Transverse colon (tissue), 4 donors: ENCODE measurements at regions not wholly inside any gene's neighbourhood (a gene's known extent, or its start where the extent isn't known, plus 50 kb on each side); places are given as distances from the start of the nearest gene placed in this dataset.

Experiments used
- DNase-seq: peaks from one replicate; pipeline ENCODE4 v3.0.0-alpha.2; 2019
- H3K27ac ChIP-seq, 4 donors: fragments of 200-600 bp; sonication (generic); 2 replicates each; pipeline ENCODE4 v1.5.1; 2016 to 2018; ENCODE audit warnings: inconsistent platforms in 4 of 4
- H3K27me3 ChIP-seq: fragments of 200-600 bp; sonication (generic); 2 replicates; pipeline ENCODE4 v1.5.1; 2017; ENCODE audit warnings: inconsistent platforms
- H3K36me3 ChIP-seq, 4 donors: fragments of 200-600 bp; sonication (generic); 2 replicates each; pipeline ENCODE4 v1.5.1; 2017 to 2019; ENCODE audit warnings: inconsistent platforms in 4 of 4
- H3K4me1 ChIP-seq, 4 donors: fragments of 200-600 bp; sonication (generic); 2 replicates each; pipeline ENCODE4 v1.5.1; 2017 to 2020; ENCODE audit warnings: inconsistent platforms in 4 of 4
- H3K4me3 ChIP-seq, 4 donors: fragments of 200-600 bp; sonication (generic); 1 replicate in 1 of 4; 2 replicates in 3 of 4; pipeline versions ENCODE4 v1.5.1 to v1.6.1; 2017 to 2019; ENCODE audit warnings: inconsistent platforms in 4 of 4
- H3K9me3 ChIP-seq, 2 donors: fragments of 200-600 bp; sonication (generic); 2 replicates each; pipeline ENCODE4 v1.5.1; 2017 to 2019; ENCODE audit warnings: inconsistent platforms in 2 of 2
- CTCF ChIP-seq, 5 experiments: fragments of 200-600 bp in 3 of 5; fragments of 450-650 bp in 2 of 5; sonication (generic) in 3 of 5; IDR thresholded peaks; 1 replicate in 2 of 5; 2 replicates in 3 of 5; pipeline ENCODE4 v1.5.1; 2016 to 2017; ENCODE audit warnings: antibody characterized with exemption in 5 of 5, inconsistent platforms in 3 of 5, mild to moderate bottlenecking in 2 of 5, moderate library complexity in 1 of 5
- EP300 ChIP-seq: sonication (generic); formaldehyde crosslinking; IDR thresholded peaks from one replicate; pipeline ENCODE4 v1.6.1; 2017; ENCODE audit warnings: antibody characterized with exemption, low read depth
- POLR2A ChIP-seq: fragments of 450-650 bp; IDR thresholded peaks from one replicate; pipeline ENCODE4 v1.6.1; 2016; ENCODE audit warnings: antibody characterized with exemption, mild to moderate bottlenecking, moderate library complexity
- POLR2AphosphoS5 ChIP-seq, 3 donors: sonication (generic); formaldehyde crosslinking; IDR thresholded peaks; one replicate each; pipeline ENCODE4 v1.6.1; 2016; ENCODE audit warnings: antibody characterized with exemption in 3 of 3
- WGBS, 2 donors: methylation state at CpG; one replicate each; pipeline ENCODE4 v1.1.5; 2018; ENCODE audit warnings: low coverage in 1 of 2; 5-methylcytosine and 5-hydroxymethylcytosine counted together
- in situ Hi-C, 4 donors: fragments of 200-750 bp; cut with MboI; loops; one replicate each; pipeline versions ENCODE4 v1.15.0 to v1.15.1; 2017; ENCODE audit warnings: low sequenced_read_pairs in 3 of 4, low pct_ligation_motif_present in 1 of 4, low pct_unique_long_range_greater_than_20kb in 1 of 4
- intact Hi-C: fragments of 100-400 bp; cut with DNase I; formaldehyde crosslinking; loops from one replicate; pipeline ENCODE4 v1.15.1; 2023; ENCODE audit warnings: low total_unique reads

- no peaks in the 10 kb centered on the region for H3K27me3 ChIP-seq
- TF ChIP-seq EP300 (no peak), POLR2AphosphoS5 (IDR thresholded peaks at IDR 0.05) (no peak), POLR2A (no peak)
- intact Hi-C loops: no loop called here
- H3K4me3 ChIP-seq: no peak overlapping the region
- no peaks in the 10 kb centered on the region for H3K4me1 ChIP-seq
- no peak for DNase-seq
- WGBS, 2 donors: 88 to 93% methylated on average over 1 of the region's 1 CpG
- no peaks in the 10 kb centered on the region for H3K9me3 ChIP-seq
- no peaks in the 10 kb centered on the region for H3K36me3 ChIP-seq
- in situ Hi-C loops: no loop called here
- no peak overlapping the region for H3K27ac ChIP-seq
Observed at GRCh38 chr18:29008809-29009208, 831.9 kb upstream of the CDH2 start.

- intact Hi-C loops (no loop called here), in situ Hi-C loops (no loop called here)
- Histone ChIP-seq H3K4me1 (no peaks in the 10 kb centered on the region), H3K27me3 (no peaks in the 10 kb centered on the region), H3K27ac (no peak overlapping the region), H3K36me3 (no peaks in the 10 kb centered on the region), H3K4me3 (no peak overlapping the region), H3K9me3 (no peaks in the 10 kb centered on the region)
- DNase-seq: no peak
- no peak for TF ChIP-seq CTCF (IDR thresholded peaks at IDR 0.05)
- TF ChIP-seq EP300: no peak
- no peak for TF ChIP-seq POLR2A
- TF ChIP-seq POLR2AphosphoS5 (IDR thresholded peaks at IDR 0.05): no peak
- WGBS, 2 donors: 73 to 100% methylated on average over 1 to 2 of the region's 2 CpGs
Observed at GRCh38 chr18:29007986-29008654, 831.2 kb upstream of the CDH2 start.

- in situ Hi-C loops (no loop called here), intact Hi-C loops (no loop called here)
- DNase-seq: no peak
- no peak overlapping the region for H3K4me3 ChIP-seq
- no peaks in the 10 kb centered on the region for H3K4me1 ChIP-seq
- WGBS, 2 donors: 18 to 36% methylated on average over 1 of the region's 1 CpG
- no peaks in the 10 kb centered on the region for H3K36me3 ChIP-seq
- TF ChIP-seq EP300 (no peak), POLR2AphosphoS5 (IDR thresholded peaks at IDR 0.05) (no peak), CTCF (IDR thresholded peaks at IDR 0.05) (no peak), POLR2A (no peak)
- H3K27ac ChIP-seq: no peak overlapping the region
- no peaks in the 10 kb centered on the region for H3K9me3 ChIP-seq
- no peaks in the 10 kb centered on the region for H3K27me3 ChIP-seq
Observed at GRCh38 chr18:29004921-29005320, 828.0 kb upstream of the CDH2 start.

GRCh38 chr18:29003194-29003593 lies 826.3 kb upstream of the CDH2 start:
- no peak for DNase-seq
- no peaks in the 10 kb centered on the region for H3K9me3 ChIP-seq
- H3K4me3 ChIP-seq: no peak overlapping the region
- H3K27me3 ChIP-seq: no peaks in the 10 kb centered on the region
- in situ Hi-C loops: no loop called here
- no peaks in the 10 kb centered on the region for H3K36me3 ChIP-seq
- 41 to 52% methylated on average over 2 of the region's 2 CpGs for WGBS, 2 donors
- H3K4me1 ChIP-seq: no peaks in the 10 kb centered on the region
- intact Hi-C loops: no loop called here
- no peak for TF ChIP-seq POLR2A
- no peak for TF ChIP-seq EP300
- no peak for TF ChIP-seq POLR2AphosphoS5 (IDR thresholded peaks at IDR 0.05)
- no peak for TF ChIP-seq CTCF (IDR thresholded peaks at IDR 0.05)
- no peak overlapping the region for H3K27ac ChIP-seq

- TF ChIP-seq EP300 (no peak), POLR2AphosphoS5 (IDR thresholded peaks at IDR 0.05) (no peak), POLR2A (no peak), CTCF (IDR thresholded peaks at IDR 0.05) (no peak)
- Histone ChIP-seq H3K36me3 (no peaks in the 10 kb centered on the region), H3K4me1 (no peaks in the 10 kb centered on the region), H3K27me3 (no peaks in the 10 kb centered on the region), H3K9me3 (no peaks in the 10 kb centered on the region), H3K27ac (peak overlapping the region in 2 of 4 donors; percentile 13 to 37), H3K4me3 (no peak overlapping the region)
- intact Hi-C loops (no loop called here), in situ Hi-C loops (no loop called here)
- 27 to 32% methylated on average over 6 to 8 of the region's 8 CpGs for WGBS, 2 donors
- DNase-seq: no peak
Observed at GRCh38 chr18:29002747-29003146, 825.8 kb upstream of the CDH2 start.
